Bronchial epithelial cell (primary cell): ENCODE measurements at regions not wholly inside any gene's neighbourhood (a gene's known extent, or its start where the extent isn't known, plus 50 kb on each side); places are given as distances from the start of the nearest gene placed in this dataset.

Source experiments
- DNase-seq: peaks from one replicate; pipeline ENCODE4 v3.0.0-alpha.2; 2010; ENCODE audit warnings: low read depth
- FAIRE-seq: peaks from 2 replicates; lab custom pipeline; 2011; peaks lifted over from hg19 to GRCh38; lab: Jason Lieb, UNC
- H3K27me3 ChIP-seq: 2 replicates; pipeline ENCODE4 v1.5.1; 2011; ENCODE audit warnings: low read length; ENCODE audit not compliant: control insufficient read depth, insufficient read depth
- H3K36me3 ChIP-seq: 2 replicates; pipeline ENCODE4 v1.5.1; 2011; ENCODE audit warnings: low read length; ENCODE audit not compliant: control insufficient read depth, insufficient read depth
- H3K4me3 ChIP-seq: 2 replicates; pipeline ENCODE4 v1.5.1; 2011; ENCODE audit warnings: mild to moderate bottlenecking, low read depth, low read length, control low read depth
- CTCF ChIP-seq: IDR thresholded peaks from 2 replicates; pipeline ENCODE4 v1.5.1; 2011; ENCODE audit warnings: mild to moderate bottlenecking, moderate library complexity, low read length, control low read depth, inconsistent platforms; ENCODE audit not compliant: insufficient read depth, severe bottlenecking

GRCh38 chr22:27213766-27214581 is 556.6 kb downstream of the MIAT start:
- no peak for TF ChIP-seq CTCF
- no peak for DNase-seq
- Histone ChIP-seq H3K36me3 (no peaks in the 10 kb centered on the region), H3K27me3 (no peaks in the 10 kb centered on the region), H3K4me3 (no peak overlapping the region)
- FAIRE-seq = no peak

GRCh38 chr22:27214691-27215090 is 557.3 kb downstream of the MIAT start:
- no peaks in the 10 kb centered on the region for H3K27me3 ChIP-seq
- TF ChIP-seq CTCF = no peak
- no peaks in the 10 kb centered on the region for H3K36me3 ChIP-seq
- FAIRE-seq (no peak), DNase-seq (no peak)
- no peak overlapping the region for H3K4me3 ChIP-seq

- DNase-seq = no peak
- Histone ChIP-seq H3K4me3 (no peak overlapping the region), H3K36me3 (no peaks in the 10 kb centered on the region), H3K27me3 (no peaks in the 10 kb centered on the region)
- FAIRE-seq = no peak
- TF ChIP-seq CTCF = no peak
Observed at GRCh38 chr22:27215871-27216270, 558.5 kb downstream of the MIAT start.

- DNase-seq = no peak
- no peaks in the 10 kb centered on the region for H3K36me3 ChIP-seq
- no peak for FAIRE-seq
- no peak overlapping the region for H3K4me3 ChIP-seq
- no peak for TF ChIP-seq CTCF
- no peaks in the 10 kb centered on the region for H3K27me3 ChIP-seq
Observed at GRCh38 chr22:27216444-27216843, 559.1 kb downstream of the MIAT start.

- no peak overlapping the region for H3K4me3 ChIP-seq
- no peak for FAIRE-seq
- TF ChIP-seq CTCF = no peak
- H3K27me3 ChIP-seq = no peaks in the 10 kb centered on the region
- DNase-seq = no peak
- no peaks in the 10 kb centered on the region for H3K36me3 ChIP-seq
Observed at GRCh38 chr22:27217154-27217553, 559.8 kb downstream of the MIAT start.
